Gastroesophageal sphincter (tissue), 4 donors: ENCODE measurements at regions not wholly inside any gene's neighbourhood (a gene's known extent, or its start where the extent isn't known, plus 50 kb on each side); places are given as distances from the start of the nearest gene placed in this dataset.
"Not testable (repeated sequence)": the region's sequence is repeated elsewhere in the genome, so short reads cannot be mapped to it uniquely, and the experiment has no call there.

Experiments used
- ATAC-seq: fragments of 150-250 bp; one replicate; pipeline ENCODE4 v1.9.1; 2016; ENCODE audit warnings: mild to moderate bottlenecking, moderate library complexity
- H3K27ac ChIP-seq, 4 donors: fragments of 200-600 bp; sonication (generic) in 3 of 4; 1 replicate in 3 of 4; 2 replicates in 1 of 4; pipeline ENCODE4 v1.5.1; 2016 to 2019
- H3K27me3 ChIP-seq: fragments of 200-600 bp; sonication (generic); one replicate; pipeline ENCODE4 v1.5.1; 2019
- H3K36me3 ChIP-seq, 2 donors: fragments of 200-600 bp; sonication (generic); one replicate each; pipeline ENCODE4 v1.5.1; 2019; ENCODE audit warnings: control low read depth in 1 of 2
- H3K4me1 ChIP-seq, 3 donors: fragments of 200-600 bp; sonication (generic); 1 replicate in 2 of 3; 2 replicates in 1 of 3; pipeline ENCODE4 v1.5.1; 2016 to 2019; ENCODE audit warnings: control low read depth in 2 of 3
- H3K4me3 ChIP-seq, 2 donors: fragments of 200-600 bp; sonication (generic); one replicate each; pipeline ENCODE4 v1.5.1; 2019; ENCODE audit warnings: mild to moderate bottlenecking in 1 of 2, moderate library complexity in 1 of 2
- H3K9me3 ChIP-seq, 3 donors: fragments of 200-600 bp; sonication (generic); one replicate each; pipeline ENCODE4 v1.5.1; 2017 to 2019; ENCODE audit warnings: control low read depth in 2 of 3
- EP300 ChIP-seq: sonication (generic); formaldehyde crosslinking; IDR thresholded peaks from one replicate; pipeline ENCODE4 v1.6.1; 2017; ENCODE audit warnings: antibody characterized with exemption, mild to moderate bottlenecking
- POLR2A ChIP-seq, 2 donors: fragments of 450-650 bp; IDR thresholded peaks; one replicate each; pipeline ENCODE4 v1.6.1; 2017; ENCODE audit warnings: antibody characterized with exemption in 2 of 2, mild to moderate bottlenecking in 2 of 2, moderate library complexity in 1 of 2
- POLR2AphosphoS5 ChIP-seq: sonication (generic); formaldehyde crosslinking; IDR thresholded peaks from one replicate; pipeline ENCODE4 v1.6.1; 2017; ENCODE audit warnings: antibody characterized with exemption
- WGBS, 2 donors: methylation state at CpG; one replicate each; pipeline ENCODE4 v1.1.5; 2018; ENCODE audit warnings: low coverage in 1 of 2; 5-methylcytosine and 5-hydroxymethylcytosine counted together
- TF ChIP-seq, protein P1 (sequence below), 4 experiments: fragments of 200-600 bp in 2 of 4; fragments of 450-650 bp in 2 of 4; sonication (generic) in 1 of 4; IDR thresholded peaks; one replicate each; pipeline ENCODE4 v1.5.1; 2017 to 2019; ENCODE audit warnings: antibody characterized with exemption in 4 of 4, mild to moderate bottlenecking in 2 of 4, moderate library complexity in 2 of 4

DNA sequence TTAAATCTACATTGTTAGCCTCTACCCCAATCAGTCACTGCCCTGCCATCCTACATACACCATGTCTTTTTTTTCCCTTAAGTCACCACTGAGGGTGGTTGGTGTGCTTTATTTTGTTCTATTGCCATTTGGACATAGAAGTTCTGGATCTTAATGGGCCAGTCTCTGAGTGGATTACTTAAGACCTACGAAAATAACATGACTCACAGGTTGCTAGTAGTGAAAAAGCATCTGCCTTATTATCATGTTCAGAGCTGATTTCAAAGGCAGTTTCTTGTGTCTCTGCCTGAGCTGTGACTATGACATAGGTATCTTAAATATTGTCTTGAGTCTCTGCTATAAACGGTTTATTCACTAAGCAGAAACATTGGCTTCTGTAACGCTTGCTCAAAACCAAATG, 410.8 kb downstream of the MDFIC start:
- Histone ChIP-seq H3K36me3 (no peaks in the 10 kb centered on the region), H3K4me3 (no peak overlapping the region), H3K4me1 (no peaks in the 10 kb centered on the region), H3K9me3 (no peaks in the 10 kb centered on the region), H3K27me3 (no peaks in the 10 kb centered on the region), H3K27ac (no peak overlapping the region)
- ATAC-seq: no peak
- TF ChIP-seq, protein P1, sequence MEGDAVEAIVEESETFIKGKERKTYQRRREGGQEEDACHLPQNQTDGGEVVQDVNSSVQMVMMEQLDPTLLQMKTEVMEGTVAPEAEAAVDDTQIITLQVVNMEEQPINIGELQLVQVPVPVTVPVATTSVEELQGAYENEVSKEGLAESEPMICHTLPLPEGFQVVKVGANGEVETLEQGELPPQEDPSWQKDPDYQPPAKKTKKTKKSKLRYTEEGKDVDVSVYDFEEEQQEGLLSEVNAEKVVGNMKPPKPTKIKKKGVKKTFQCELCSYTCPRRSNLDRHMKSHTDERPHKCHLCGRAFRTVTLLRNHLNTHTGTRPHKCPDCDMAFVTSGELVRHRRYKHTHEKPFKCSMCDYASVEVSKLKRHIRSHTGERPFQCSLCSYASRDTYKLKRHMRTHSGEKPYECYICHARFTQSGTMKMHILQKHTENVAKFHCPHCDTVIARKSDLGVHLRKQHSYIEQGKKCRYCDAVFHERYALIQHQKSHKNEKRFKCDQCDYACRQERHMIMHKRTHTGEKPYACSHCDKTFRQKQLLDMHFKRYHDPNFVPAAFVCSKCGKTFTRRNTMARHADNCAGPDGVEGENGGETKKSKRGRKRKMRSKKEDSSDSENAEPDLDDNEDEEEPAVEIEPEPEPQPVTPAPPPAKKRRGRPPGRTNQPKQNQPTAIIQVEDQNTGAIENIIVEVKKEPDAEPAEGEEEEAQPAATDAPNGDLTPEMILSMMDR (IDR thresholded peaks at IDR 0.05): no peak
- no peak for TF ChIP-seq EP300
- TF ChIP-seq POLR2A (IDR thresholded peaks at IDR 0.05): no peak
- TF ChIP-seq POLR2AphosphoS5: no peak
- 55 to 80% methylated on average over 3 of the region's 3 CpGs for WGBS, 2 donors

- Histone ChIP-seq H3K27me3 (no peaks in the 10 kb centered on the region), H3K36me3 (no peaks in the 10 kb centered on the region), H3K9me3 (no peaks in the 10 kb centered on the region), H3K4me1 (no peaks in the 10 kb centered on the region), H3K4me3 (no peak overlapping the region), H3K27ac (no peak overlapping the region)
- no peak for ATAC-seq
- WGBS, 2 donors: 94% methylated on average over 2 of the region's 2 CpGs; no CpG with 5 or more reads in 1 of the 2 donors
- TF ChIP-seq POLR2AphosphoS5 (no peak), EP300 (no peak), POLR2A (IDR thresholded peaks at IDR 0.05) (no peak)
These were observed 407.1 kb downstream of the MDFIC start for GRCh38 chr7:115329006-115329405.

DNA sequence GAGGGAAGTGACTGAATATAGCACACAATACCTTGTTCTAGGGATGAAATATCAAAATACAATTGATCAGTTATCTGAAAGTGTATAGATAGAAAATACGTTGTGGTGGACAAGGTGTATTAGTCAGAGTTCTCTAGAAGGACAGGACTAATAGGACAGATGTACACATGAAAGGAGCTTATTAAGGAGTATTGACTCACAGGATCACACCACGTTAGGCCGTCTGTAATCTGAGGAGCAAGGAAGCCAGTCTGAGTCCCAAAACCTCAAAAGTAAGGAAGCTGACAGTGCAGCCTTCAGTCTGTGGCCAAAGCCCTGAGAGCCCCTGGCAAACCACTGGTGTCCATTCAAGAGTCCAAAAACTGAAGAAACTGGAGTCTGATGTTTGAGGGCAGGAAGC, 406.1 kb downstream of the MDFIC start:
- Histone ChIP-seq H3K27me3 (no peaks in the 10 kb centered on the region), H3K4me1 (no peaks in the 10 kb centered on the region), H3K27ac (no peak overlapping the region), H3K4me3 (no peak overlapping the region), H3K9me3 (no peaks in the 10 kb centered on the region), H3K36me3 (no peaks in the 10 kb centered on the region)
- TF ChIP-seq POLR2A (IDR thresholded peaks at IDR 0.05) (no peak), POLR2AphosphoS5 (no peak), EP300 (no peak)
- TF ChIP-seq, protein P1 (IDR thresholded peaks at IDR 0.05): no peak
- no peak for ATAC-seq
- 85 to 100% methylated on average over 1 to 3 of the region's 3 CpGs for WGBS, 2 donors

DNA sequence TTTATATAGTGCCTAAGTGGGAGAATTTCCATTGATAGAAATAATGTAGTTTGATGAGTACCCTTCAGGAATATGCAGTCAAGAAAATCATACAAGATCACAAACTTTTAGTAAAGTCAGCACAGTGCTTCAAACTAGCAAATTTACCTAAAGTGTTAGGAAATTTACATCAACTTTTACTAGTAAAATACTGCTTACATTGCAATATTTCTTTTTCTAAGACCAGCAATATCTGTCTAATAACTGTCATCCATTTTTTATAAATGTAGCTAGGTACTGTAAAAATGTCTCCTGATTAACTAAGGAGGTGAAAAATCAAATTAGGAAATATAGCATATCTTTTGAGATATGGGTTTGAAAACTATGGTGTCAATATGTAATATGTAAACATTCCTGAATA, 405.4 kb downstream of the MDFIC start:
- no peak overlapping the region for H3K4me3 ChIP-seq
- H3K27me3 ChIP-seq: no peaks in the 10 kb centered on the region
- no peaks in the 10 kb centered on the region for H3K36me3 ChIP-seq
- no peaks in the 10 kb centered on the region for H3K4me1 ChIP-seq
- no peak for ATAC-seq
- TF ChIP-seq, protein P1 (IDR thresholded peaks at IDR 0.05): no peak
- no peak for TF ChIP-seq POLR2AphosphoS5
- no peak for TF ChIP-seq EP300
- no peak for TF ChIP-seq POLR2A (IDR thresholded peaks at IDR 0.05)
- H3K9me3 ChIP-seq: no peaks in the 10 kb centered on the region
- no peak overlapping the region for H3K27ac ChIP-seq

- TF ChIP-seq, protein P1 (IDR thresholded peaks at IDR 0.05): no peak
- no peak for TF ChIP-seq POLR2AphosphoS5
- no peak for TF ChIP-seq POLR2A (IDR thresholded peaks at IDR 0.05)
- TF ChIP-seq EP300: no peak
- Histone ChIP-seq H3K36me3 (no peaks in the 10 kb centered on the region), H3K4me3 (no peak overlapping the region), H3K4me1 (no peaks in the 10 kb centered on the region), H3K9me3 (no peaks in the 10 kb centered on the region), H3K27ac (no peak overlapping the region), H3K27me3 (no peaks in the 10 kb centered on the region)
- WGBS, 2 donors: 83 to 100% methylated on average over 2 of the region's 2 CpGs
- no peak for ATAC-seq
These were observed 397.6 kb downstream of the MDFIC start for GRCh38 chr7:115319541-115319940.

- not testable (repeated sequence) for ATAC-seq, H3K27me3 ChIP-seq, H3K36me3 ChIP-seq, H3K4me1 ChIP-seq, H3K9me3 ChIP-seq, H3K4me3 ChIP-seq, H3K27ac ChIP-seq
- WGBS, 2 donors: 63 to 94% methylated on average over 2 of the region's 2 CpGs
These were observed 388.4 kb downstream of the MDFIC start for GRCh38 chr7:115310316-115310715.
